ENCODE measurements at regions not wholly inside any gene's neighbourhood (a gene's known extent, or its start where the extent isn't known, plus 50 kb on each side); places are given as distances from the start of the nearest gene placed in this dataset.

DNA sequence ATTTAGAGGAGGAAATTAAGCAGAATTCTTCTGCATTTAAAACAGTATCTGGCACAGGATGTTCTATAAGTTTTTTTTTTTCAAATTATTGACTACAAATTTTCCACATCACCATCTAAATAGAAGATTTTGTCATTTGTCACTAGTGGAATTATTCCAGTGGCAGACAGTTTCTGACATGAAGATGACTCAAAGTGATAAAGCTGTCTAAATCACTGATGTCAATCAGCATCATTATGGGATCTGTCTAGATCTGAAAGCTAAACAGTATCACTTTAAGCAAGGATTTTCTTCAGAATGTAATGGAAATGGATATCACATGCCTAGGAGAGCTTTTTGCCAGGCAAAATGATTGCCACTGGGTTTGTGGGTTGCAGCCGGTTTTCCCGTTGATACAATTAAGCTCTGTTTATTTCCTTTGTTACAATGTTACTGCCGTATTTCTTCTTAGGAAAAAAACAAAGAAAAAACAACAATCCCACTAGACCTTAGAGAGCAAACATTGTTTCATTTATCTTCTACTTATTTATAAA lies 1657.0 kb upstream of the PRR20A start:
- no peaks in the 10 kb centered on the region for H3K27me3 ChIP-seq
- no peak overlapping the region for H3K4me3 ChIP-seq
- H3K36me3 ChIP-seq = no peaks in the 10 kb centered on the region
- H3K9me3 ChIP-seq = no peaks in the 10 kb centered on the region
- H3K27ac ChIP-seq = no peak overlapping the region
- H3K4me1 ChIP-seq = no peaks in the 10 kb centered on the region
- WGBS = 72% methylated on average over 3 of the region's 3 CpGs
- TF ChIP-seq EP300 (IDR thresholded peaks at IDR 0.05) = no peak
- TF ChIP-seq, protein P1, sequence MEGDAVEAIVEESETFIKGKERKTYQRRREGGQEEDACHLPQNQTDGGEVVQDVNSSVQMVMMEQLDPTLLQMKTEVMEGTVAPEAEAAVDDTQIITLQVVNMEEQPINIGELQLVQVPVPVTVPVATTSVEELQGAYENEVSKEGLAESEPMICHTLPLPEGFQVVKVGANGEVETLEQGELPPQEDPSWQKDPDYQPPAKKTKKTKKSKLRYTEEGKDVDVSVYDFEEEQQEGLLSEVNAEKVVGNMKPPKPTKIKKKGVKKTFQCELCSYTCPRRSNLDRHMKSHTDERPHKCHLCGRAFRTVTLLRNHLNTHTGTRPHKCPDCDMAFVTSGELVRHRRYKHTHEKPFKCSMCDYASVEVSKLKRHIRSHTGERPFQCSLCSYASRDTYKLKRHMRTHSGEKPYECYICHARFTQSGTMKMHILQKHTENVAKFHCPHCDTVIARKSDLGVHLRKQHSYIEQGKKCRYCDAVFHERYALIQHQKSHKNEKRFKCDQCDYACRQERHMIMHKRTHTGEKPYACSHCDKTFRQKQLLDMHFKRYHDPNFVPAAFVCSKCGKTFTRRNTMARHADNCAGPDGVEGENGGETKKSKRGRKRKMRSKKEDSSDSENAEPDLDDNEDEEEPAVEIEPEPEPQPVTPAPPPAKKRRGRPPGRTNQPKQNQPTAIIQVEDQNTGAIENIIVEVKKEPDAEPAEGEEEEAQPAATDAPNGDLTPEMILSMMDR (IDR thresholded peaks at IDR 0.05) = no peak
- no peak for TF ChIP-seq POLR2A (IDR thresholded peaks at IDR 0.05)
- TF ChIP-seq POLR2AphosphoS5 (IDR thresholded peaks at IDR 0.05) = no peak
- DNase-seq (ENCODE audit: low spot score in 2 of 2) = no peak

DNA sequence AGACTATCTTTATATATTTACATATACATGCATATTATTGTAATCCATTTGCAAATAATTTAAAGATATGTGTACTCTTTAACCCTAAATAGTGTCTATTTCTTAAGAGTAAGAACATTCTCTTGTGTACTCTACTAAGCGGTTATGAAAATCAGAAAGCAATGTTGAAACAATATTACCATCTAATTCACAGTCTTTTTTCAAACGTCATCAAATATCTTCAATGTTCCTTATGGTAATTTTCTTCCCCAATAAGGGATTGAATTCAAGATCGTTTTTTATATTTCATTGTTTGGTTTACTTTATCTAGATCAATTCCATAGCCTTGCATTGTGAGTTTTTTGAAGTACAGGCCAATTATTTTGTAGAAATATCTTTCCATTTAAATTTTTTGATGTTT lies 1647.4 kb upstream of the PRR20A start:
- Histone ChIP-seq H3K27me3 (no peaks in the 10 kb centered on the region), H3K27ac (no peak overlapping the region), H3K9me3 (no peaks in the 10 kb centered on the region), H3K4me3 (no peak overlapping the region), H3K4me1 (no peaks in the 10 kb centered on the region), H3K36me3 (no peaks in the 10 kb centered on the region)
- 86% methylated on average over 3 of the region's 3 CpGs for WGBS
- DNase-seq (ENCODE audit: low spot score in 2 of 2) = no peak
- no peak for TF ChIP-seq EP300 (IDR thresholded peaks at IDR 0.05)
- TF ChIP-seq POLR2A (IDR thresholded peaks at IDR 0.05) = no peak
- TF ChIP-seq, protein P1 (IDR thresholded peaks at IDR 0.05) = no peak
- no peak for TF ChIP-seq POLR2AphosphoS5 (IDR thresholded peaks at IDR 0.05)

DNA sequence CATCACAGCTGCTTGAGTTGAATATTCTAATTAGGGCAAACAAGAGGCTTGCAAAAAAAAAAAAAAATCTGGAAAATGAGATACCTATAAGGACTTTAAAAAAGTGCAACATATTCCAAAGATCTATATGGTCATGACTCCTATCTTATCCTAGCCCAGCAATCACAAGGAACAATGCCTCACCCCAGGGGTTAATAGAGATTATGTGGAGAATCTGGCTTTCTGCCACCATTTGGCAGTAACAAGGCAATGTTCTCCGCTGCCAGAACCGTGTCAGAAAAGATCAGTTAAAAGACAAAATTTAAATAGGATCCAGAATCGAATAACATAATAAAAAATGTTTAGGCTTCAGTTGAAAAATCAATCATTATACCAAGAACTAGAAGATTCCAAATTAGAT lies 1643.2 kb upstream of the PRR20A start:
- H3K4me1 ChIP-seq = no peaks in the 10 kb centered on the region
- H3K27ac ChIP-seq = no peak overlapping the region
- DNase-seq (ENCODE audit: low spot score in 2 of 2) = no peak
- no peak overlapping the region for H3K4me3 ChIP-seq
- H3K36me3 ChIP-seq = no peaks in the 10 kb centered on the region
- no peaks in the 10 kb centered on the region for H3K27me3 ChIP-seq
- TF ChIP-seq EP300 (IDR thresholded peaks at IDR 0.05) = no peak
- no peak for TF ChIP-seq POLR2AphosphoS5 (IDR thresholded peaks at IDR 0.05)
- TF ChIP-seq, protein P1 (IDR thresholded peaks at IDR 0.05) = no peak
- TF ChIP-seq POLR2A (IDR thresholded peaks at IDR 0.05) = no peak
- 47% methylated on average over 3 of the region's 3 CpGs for WGBS
- no peaks in the 10 kb centered on the region for H3K9me3 ChIP-seq

DNA sequence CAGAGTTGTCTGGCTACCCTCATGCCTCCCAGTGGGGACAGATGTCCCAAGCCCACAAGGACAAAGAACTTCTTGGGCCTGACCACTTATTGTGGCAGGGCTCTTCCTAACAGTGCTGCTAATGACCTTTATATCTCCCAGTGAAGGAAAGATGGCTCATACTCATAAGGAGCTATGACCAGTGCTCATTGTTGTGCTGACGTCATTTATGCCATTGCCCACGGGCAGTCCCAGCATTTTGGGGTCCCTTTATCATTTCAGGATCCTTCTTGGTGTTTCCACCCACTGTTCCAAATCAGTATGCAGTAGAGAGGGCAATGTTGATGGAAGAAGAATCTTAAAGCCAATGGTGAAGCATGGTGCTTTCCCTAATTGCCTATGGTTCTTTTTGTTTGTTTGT lies 1640.0 kb upstream of the PRR20A start:
- TF ChIP-seq EP300 (IDR thresholded peaks at IDR 0.05) = no peak
- TF ChIP-seq, protein P1 (IDR thresholded peaks at IDR 0.05) = no peak
- TF ChIP-seq POLR2AphosphoS5 (IDR thresholded peaks at IDR 0.05) = no peak
- TF ChIP-seq POLR2A (IDR thresholded peaks at IDR 0.05) = no peak
- WGBS = 74% methylated on average over 2 of the region's 2 CpGs
- H3K36me3 ChIP-seq = no peaks in the 10 kb centered on the region
- no peak overlapping the region for H3K4me3 ChIP-seq
- H3K9me3 ChIP-seq = peaks cover 4% of the 10 kb centered on the region
- DNase-seq (ENCODE audit: low spot score in 2 of 2) = no peak
- no peaks in the 10 kb centered on the region for H3K27me3 ChIP-seq
- H3K27ac ChIP-seq = no peak overlapping the region
- H3K4me1 ChIP-seq = no peaks in the 10 kb centered on the region

DNA sequence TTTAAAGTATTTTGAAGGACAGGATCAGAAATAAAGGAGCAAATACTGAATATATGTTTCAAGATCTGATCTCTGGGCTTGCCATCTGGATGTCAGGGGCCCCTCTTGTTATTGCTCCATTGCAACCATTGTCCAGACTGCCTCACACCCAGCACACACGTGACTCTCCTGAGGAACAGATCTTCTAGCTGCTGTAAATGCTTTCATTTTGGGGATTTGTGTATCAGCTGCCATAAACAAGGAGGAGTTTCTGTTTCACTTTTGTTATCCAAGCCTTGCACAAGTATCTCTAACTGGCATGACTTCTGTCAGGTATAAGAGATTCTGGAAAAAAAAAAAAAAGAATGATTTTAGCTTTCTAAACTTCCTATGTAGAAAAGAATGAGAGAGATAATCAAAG lies 1624.1 kb upstream of the PRR20A start:
- no peaks in the 10 kb centered on the region for H3K9me3 ChIP-seq
- H3K27ac ChIP-seq = no peak overlapping the region
- DNase-seq (ENCODE audit: low spot score in 2 of 2) = no peak
- WGBS = 35% methylated on average over 1 of the region's 1 CpG
- TF ChIP-seq POLR2A (IDR thresholded peaks at IDR 0.05) = no peak
- TF ChIP-seq, protein P1 (IDR thresholded peaks at IDR 0.05) = no peak
- no peak for TF ChIP-seq EP300 (IDR thresholded peaks at IDR 0.05)
- no peak for TF ChIP-seq POLR2AphosphoS5 (IDR thresholded peaks at IDR 0.05)
- H3K4me1 ChIP-seq = no peaks in the 10 kb centered on the region
- no peaks in the 10 kb centered on the region for H3K36me3 ChIP-seq
- H3K4me3 ChIP-seq = no peak overlapping the region
- H3K27me3 ChIP-seq = no peaks in the 10 kb centered on the region

Measured in suprapubic skin (tissue), 4 donors.